Activated CD4-positive, alpha-beta T cell treated with anti-CD3 and anti-CD28 coated beads, Interleukin-2, amount 10 ng/mL, durations not matched to agents 24 days and 14 days (primary cell): ENCODE measurements at regions not wholly inside any gene's neighbourhood (a gene's known extent, or its start where the extent isn't known, plus 50 kb on each side); places are given as distances from the start of the nearest gene placed in this dataset.
A peak's percentile ranks its signal among the peaks of the same experiment; 100 is the strongest.

ENCODE experiments used
- DNase-seq: peaks from one replicate; pipeline ENCODE4 v3.0.0; 2022
- H3K27ac Mint-ChIP-seq: one replicate; pipeline ENCODE4 v1.8.0; 2022; ENCODE audit warnings: mild to moderate bottlenecking, mixed read lengths
- H3K27me3 Mint-ChIP-seq: one replicate; pipeline ENCODE4 v1.8.0; 2022; ENCODE audit warnings: mixed read lengths
- H3K36me3 Mint-ChIP-seq: one replicate; pipeline ENCODE4 v1.8.0; 2022; ENCODE audit warnings: low read depth, mild to moderate bottlenecking, mixed read lengths
- H3K4me1 Mint-ChIP-seq: one replicate; pipeline ENCODE4 v1.8.0; 2021; ENCODE audit warnings: mixed read lengths
- H3K4me3 Mint-ChIP-seq: one replicate; pipeline ENCODE4 v1.8.0; 2022; ENCODE audit warnings: mild to moderate bottlenecking, moderate library complexity, mixed read lengths
- H3K9me3 Mint-ChIP-seq: one replicate; pipeline ENCODE4 v1.8.0; 2021; ENCODE audit warnings: mixed read lengths
- intact Hi-C: fragments of 100-400 bp; cut with micrococcal nuclease; formaldehyde crosslinking; loops from one replicate; pipeline ENCODE4 v1.15.1; 2023

DNA sequence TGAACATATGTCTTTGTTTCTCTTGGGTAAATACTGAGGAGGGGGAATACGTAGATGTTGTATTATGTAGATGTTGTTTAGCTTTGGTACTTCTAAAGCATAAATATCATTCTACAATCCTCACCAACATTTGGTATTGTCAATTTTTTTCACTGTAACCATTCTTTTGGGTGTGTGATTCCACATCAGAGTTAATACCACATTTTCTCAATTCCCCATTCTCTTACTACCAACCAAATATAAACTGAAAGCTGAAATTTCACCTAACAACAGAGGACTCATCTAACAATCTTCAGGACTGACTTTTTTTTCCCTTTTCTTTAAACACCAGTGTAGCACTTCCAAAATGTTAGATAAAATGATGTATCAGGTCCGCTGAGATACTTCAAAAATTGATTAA, 120.7 kb upstream of the RIOK3 start:
- Mint-ChIP-seq H3K27me3 (no peaks in the 10 kb centered on the region), H3K4me1 (no peaks in the 10 kb centered on the region), H3K36me3 (peaks cover 17% of the 10 kb centered on the region), H3K9me3 (peaks cover 4% of the 10 kb centered on the region), H3K27ac (no peak overlapping the region), H3K4me3 (no peak overlapping the region)
- DNase-seq = no peak
- intact Hi-C loops = no loop called here

DNA sequence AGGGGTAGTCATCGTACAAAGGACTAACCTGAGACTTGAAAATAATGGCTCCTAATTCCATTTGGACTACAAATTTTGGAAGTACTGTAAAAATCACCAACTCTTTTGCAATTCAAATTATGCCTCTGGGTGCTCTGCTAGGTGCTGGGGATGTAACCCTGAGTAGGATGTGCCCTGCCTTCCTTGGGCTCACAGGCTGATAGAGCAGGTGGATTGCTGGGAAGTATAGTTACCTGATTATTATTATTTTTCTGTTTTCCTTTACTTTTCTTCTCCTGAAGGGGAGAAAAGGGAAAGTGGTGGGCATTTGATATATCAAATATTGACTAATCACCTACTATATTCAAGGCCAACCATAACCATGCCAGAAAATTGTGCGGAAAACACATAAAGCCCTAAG, 119.3 kb upstream of the RIOK3 start:
- Mint-ChIP-seq H3K36me3 (peaks cover 12% of the 10 kb centered on the region), H3K27me3 (no peaks in the 10 kb centered on the region), H3K4me3 (no peak overlapping the region), H3K4me1 (no peaks in the 10 kb centered on the region), H3K27ac (no peak overlapping the region), H3K9me3 (peaks cover 4% of the 10 kb centered on the region)
- intact Hi-C loops = no loop called here
- no peak for DNase-seq

DNA sequence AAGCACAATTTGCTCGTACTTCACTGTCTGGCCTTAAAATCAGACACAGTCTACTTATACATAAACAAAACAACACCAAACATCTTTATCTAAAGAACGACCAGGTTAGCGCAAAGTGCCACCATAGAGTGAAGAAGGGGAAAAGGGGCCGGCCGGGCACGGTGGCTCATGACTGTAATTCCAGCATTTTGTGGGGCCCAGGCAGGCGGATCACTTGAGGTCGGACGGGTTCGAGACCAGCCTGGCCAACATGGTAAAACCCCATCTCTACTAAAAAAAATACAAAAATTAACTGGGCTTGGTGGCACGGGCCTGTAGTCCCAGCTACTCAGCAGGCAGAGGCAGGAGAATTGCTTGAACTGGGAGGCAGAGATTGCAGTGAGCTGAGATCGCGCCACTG, 118.5 kb upstream of the RIOK3 start:
- Mint-ChIP-seq H3K4me1 (no peaks in the 10 kb centered on the region), H3K27ac (no peak overlapping the region), H3K9me3 (peaks cover 4% of the 10 kb centered on the region), H3K27me3 (no peaks in the 10 kb centered on the region), H3K36me3 (peaks cover 9% of the 10 kb centered on the region), H3K4me3 (no peak overlapping the region)
- no peak for DNase-seq
- intact Hi-C loops = no loop called here

DNA sequence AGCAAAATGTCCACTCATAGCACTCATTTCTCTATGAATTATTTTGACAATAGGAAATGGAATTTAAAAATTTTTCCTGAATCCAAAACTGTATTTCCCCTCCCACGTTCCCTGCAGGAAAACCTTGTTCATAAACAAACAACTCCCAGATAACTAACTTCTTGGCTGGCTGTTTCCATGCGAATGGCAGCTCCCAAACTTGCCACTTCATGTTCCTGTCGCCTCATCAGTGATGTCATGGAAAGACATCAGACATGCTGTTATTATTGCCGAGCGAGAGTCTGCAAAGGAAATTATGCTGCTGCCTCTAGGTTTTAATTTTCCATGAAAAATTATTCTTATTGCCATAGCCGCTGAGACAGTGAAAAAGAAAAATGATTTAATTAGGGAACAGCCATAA, 117.0 kb upstream of the RIOK3 start:
- Mint-ChIP-seq H3K36me3 (peaks cover 4% of the 10 kb centered on the region), H3K4me3 (no peak overlapping the region), H3K27ac (no peak overlapping the region), H3K4me1 (no peaks in the 10 kb centered on the region), H3K27me3 (no peaks in the 10 kb centered on the region), H3K9me3 (no peaks in the 10 kb centered on the region)
- no peak for DNase-seq
- intact Hi-C loops = no loop called here

DNA sequence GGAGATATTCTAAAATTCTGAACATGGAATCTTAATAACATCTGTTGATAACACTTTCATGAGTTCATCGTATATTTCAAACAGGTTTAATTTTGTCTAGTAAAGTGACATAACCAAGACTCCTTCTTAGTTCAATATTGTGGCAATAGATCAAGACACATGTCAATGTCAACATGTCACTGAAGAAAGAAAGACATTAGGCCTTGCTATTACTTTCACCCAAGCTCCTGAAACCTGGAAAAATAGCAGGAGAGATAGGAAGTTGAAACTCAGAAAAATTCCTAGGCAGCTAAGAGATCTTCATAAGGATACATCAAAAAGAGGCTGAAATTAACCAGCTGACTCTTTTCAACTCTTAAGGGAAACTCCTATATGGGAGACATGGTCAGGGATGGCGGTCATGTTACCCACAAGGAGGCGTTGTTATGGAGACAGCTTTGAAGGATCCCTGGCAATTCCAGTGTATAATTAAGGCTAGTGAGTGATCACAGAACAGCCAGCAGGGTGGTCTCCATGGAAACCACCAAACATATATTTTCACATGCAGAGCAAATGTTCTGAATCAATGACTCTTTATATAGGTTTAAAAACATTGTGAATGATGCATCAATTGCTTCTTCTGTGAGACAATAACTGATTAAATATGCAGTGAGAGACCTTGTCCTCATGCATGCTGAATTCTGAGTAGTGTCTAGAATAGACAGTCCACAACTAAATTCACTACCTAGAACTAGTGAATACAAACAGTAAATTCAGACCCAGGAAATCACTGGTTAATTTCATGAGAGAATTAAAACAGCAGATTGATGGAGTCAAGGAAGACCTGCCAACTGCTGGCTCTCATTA, 115.3 kb upstream of the RIOK3 start:
- Mint-ChIP-seq H3K27me3 (no peaks in the 10 kb centered on the region), H3K27ac (no peak overlapping the region), H3K4me3 (no peak overlapping the region), H3K36me3 (peaks cover 4% of the 10 kb centered on the region), H3K9me3 (no peaks in the 10 kb centered on the region), H3K4me1 (peaks cover 4% of the 10 kb centered on the region)
- intact Hi-C loops = no loop called here
- no peak for DNase-seq

DNA sequence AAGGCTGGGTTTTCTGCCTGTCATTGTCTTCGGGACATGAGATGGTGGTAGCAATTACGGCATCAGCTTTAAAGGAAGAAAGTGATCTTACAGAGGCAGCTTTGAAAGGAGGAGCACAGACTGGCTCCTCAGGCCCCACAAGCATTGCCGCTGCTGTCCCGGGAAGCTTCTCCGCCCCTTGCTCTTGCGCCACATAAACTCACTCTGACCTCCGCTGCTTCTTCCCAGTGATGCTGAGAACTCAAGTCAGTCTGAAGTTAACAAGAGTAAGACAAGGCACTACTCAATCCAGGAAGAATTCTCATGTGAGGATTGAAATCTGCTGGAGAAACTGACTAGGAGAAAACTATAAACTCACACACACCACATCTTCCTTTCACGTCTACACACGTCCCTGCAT, 112.4 kb upstream of the RIOK3 start:
- no peaks in the 10 kb centered on the region for H3K9me3 Mint-ChIP-seq
- no peaks in the 10 kb centered on the region for H3K27me3 Mint-ChIP-seq
- peaks cover 4% of the 10 kb centered on the region for H3K4me1 Mint-ChIP-seq
- peaks cover 8% of the 10 kb centered on the region for H3K36me3 Mint-ChIP-seq
- H3K27ac Mint-ChIP-seq = no peak overlapping the region
- H3K4me3 Mint-ChIP-seq = no peak overlapping the region
- DNase-seq = no peak
- intact Hi-C loops = no loop called here

DNA sequence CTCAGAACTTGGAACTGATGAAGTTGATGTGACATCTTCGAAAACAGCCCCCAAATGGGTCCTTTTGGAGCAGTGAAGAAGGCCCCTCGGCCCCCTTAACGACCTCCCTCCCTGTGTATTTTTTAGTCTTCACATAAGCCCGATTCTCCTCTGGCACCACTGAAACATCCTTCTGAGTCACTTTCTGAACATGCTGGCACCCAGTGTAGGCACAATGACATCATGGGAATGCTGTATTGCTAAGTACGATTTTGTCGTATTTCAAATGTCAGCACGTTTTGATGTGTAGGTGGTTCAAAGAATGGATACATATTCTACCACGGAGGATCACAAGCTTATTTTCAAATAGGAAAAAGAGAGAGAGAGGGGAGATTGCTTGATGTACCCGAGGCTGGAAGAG, 111.7 kb upstream of the RIOK3 start:
- H3K27me3 Mint-ChIP-seq = no peaks in the 10 kb centered on the region
- H3K36me3 Mint-ChIP-seq = peaks cover 8% of the 10 kb centered on the region
- no peak overlapping the region for H3K27ac Mint-ChIP-seq
- no peaks in the 10 kb centered on the region for H3K9me3 Mint-ChIP-seq
- DNase-seq = no peak
- no peak overlapping the region for H3K4me3 Mint-ChIP-seq
- intact Hi-C loops = no loop called here
- peaks cover 4% of the 10 kb centered on the region for H3K4me1 Mint-ChIP-seq

DNA sequence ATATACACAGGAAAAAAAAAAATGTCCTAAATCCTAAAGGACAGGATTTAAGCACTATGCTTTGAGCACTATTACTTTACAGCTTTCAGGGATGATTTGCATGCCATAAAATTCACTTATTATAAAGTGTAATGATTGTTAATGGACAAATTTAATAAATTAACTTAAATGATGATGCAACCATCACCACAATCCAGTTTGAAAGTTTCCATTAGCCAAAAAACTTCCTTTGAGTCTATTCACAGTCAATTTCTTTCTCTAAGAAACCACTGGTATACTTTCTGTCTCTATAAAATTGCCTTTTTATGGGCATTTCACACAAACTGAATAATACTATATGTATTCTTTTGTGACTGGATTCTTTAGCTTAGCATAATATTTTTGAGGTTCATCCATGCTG, 111.1 kb upstream of the RIOK3 start:
- H3K27me3 Mint-ChIP-seq = no peaks in the 10 kb centered on the region
- no peaks in the 10 kb centered on the region for H3K9me3 Mint-ChIP-seq
- H3K27ac Mint-ChIP-seq = no peak overlapping the region
- intact Hi-C loops = no loop called here
- H3K36me3 Mint-ChIP-seq = peaks cover 7% of the 10 kb centered on the region
- no peak for DNase-seq
- H3K4me3 Mint-ChIP-seq = no peak overlapping the region
- peaks cover 4% of the 10 kb centered on the region for H3K4me1 Mint-ChIP-seq

DNA sequence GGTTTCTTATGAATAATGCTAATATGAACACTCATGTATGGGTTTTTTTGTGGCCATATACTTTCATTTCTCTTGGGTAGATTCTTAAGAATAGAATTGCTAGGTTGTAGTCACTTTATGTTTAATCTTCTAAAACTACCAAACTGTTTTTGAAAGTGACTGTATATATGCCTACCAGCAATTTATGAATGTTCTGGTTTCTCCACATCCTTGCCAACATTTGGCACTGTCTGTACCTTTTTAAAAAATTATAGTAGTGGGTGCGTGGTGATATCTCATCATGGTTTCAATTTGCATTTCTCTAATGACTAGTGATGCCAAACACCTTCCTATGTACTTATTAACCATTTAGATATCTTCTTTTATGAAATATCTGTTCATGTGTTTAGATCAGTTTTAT, 110.6 kb upstream of the RIOK3 start:
- intact Hi-C loops = no loop called here
- Mint-ChIP-seq H3K36me3 (peaks cover 7% of the 10 kb centered on the region), H3K9me3 (no peaks in the 10 kb centered on the region), H3K27ac (no peak overlapping the region), H3K4me1 (peaks cover 4% of the 10 kb centered on the region), H3K4me3 (no peak overlapping the region), H3K27me3 (no peaks in the 10 kb centered on the region)
- DNase-seq = no peak

DNA sequence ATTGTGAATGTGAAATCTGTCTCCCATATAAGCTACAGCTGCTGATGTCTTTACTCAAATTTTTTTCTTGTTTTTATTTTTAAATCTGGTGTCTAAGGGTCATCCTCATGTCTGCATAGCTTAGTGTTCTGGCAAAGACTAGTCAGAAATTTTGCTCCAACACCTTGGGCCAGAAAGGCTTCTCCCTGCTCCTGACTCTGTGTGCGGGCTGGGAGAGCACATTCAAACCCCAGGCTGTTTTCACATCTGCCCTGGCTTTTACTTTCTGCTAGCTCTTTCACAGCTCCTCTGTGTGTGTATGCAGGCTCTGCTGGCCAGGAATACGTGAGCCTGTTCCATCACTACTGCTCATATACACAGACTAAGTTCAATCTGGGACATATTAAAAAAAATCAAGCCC, 102.9 kb upstream of the RIOK3 start:
- peaks cover 37% of the 10 kb centered on the region for H3K36me3 Mint-ChIP-seq

DNA sequence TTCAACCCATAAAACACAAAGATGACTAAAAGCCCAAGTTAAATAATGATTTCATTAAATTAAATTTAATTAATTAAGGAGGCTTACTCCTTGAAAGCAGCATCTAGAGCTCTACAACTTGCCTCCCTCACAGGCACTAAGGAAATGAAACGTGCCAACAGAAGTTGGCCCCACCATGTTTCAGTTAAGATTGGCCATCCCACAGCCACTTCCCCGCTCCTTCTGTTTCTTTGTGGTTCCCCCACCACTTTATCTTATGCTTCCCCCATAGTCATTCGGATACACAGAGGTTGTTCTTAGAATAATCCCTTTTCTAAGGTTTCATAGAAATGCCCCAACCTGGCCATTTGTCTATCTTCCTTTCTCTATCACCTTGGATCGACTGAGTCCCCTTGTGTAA, 101.6 kb upstream of the RIOK3 start:
- DNase-seq = no peak
- Mint-ChIP-seq H3K27me3 (no peaks in the 10 kb centered on the region), H3K9me3 (peaks cover 11% of the 10 kb centered on the region), H3K4me3 (no peak overlapping the region), H3K4me1 (peaks cover 6% of the 10 kb centered on the region), H3K27ac (peak overlapping the region; percentile 19), H3K36me3 (peaks cover 37% of the 10 kb centered on the region)
- intact Hi-C loops = no loop called here

More for the DNA sequence above, 102.9 kb upstream of the RIOK3 start:
- Mint-ChIP-seq H3K27ac (no peak overlapping the region), H3K27me3 (no peaks in the 10 kb centered on the region), H3K4me3 (no peak overlapping the region), H3K9me3 (peaks cover 11% of the 10 kb centered on the region), H3K4me1 (peaks cover 6% of the 10 kb centered on the region)
- intact Hi-C loops = no loop called here
- no peak for DNase-seq

DNA sequence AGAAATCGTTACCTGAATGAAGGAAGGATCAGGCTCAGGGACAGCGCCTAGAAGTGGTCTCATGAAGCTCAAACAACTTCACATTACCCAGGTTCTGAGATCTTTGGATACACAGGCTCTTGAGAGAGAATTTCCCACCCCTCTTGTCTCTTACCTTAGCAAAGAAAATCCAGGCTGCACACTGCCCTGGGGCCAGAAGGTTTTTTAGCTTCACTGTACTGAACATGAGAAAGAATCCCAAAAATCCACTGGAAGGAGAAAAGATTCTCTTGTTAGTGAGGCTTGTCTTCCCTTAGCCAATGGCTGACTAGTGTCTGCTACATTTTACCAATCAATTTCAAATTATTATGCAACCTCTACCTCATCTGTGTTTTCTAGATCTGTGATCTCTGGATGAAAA, 101.0 kb upstream of the RIOK3 start:
- no peak for DNase-seq
- Mint-ChIP-seq H3K4me3 (no peak overlapping the region), H3K27me3 (no peaks in the 10 kb centered on the region), H3K36me3 (peaks cover 37% of the 10 kb centered on the region), H3K27ac (no peak overlapping the region), H3K9me3 (peaks cover 11% of the 10 kb centered on the region), H3K4me1 (peaks cover 6% of the 10 kb centered on the region)
- intact Hi-C loops = no loop called here

DNA sequence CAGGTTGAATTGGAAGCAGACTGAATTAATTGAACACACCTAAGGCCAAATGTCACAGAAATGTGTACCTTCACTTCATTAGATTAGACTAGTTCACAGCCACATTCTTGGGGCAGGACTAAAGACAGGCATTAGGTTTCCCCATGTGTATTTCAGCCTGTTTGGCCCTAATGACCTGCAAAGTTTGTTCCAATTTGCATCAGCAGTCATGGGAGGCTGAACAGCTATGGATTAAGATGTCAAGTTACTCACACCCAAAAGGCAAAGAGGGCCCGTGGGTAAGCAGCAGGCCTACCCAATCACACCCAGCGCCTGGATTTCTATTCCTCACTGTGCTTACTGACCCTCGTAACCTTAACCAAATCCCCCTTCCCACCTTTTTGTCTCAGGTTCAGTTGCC, 99.6 kb upstream of the RIOK3 start:
- H3K4me1 Mint-ChIP-seq = peaks cover 14% of the 10 kb centered on the region
- no peaks in the 10 kb centered on the region for H3K27me3 Mint-ChIP-seq
- no peak overlapping the region for H3K4me3 Mint-ChIP-seq
- peaks cover 39% of the 10 kb centered on the region for H3K36me3 Mint-ChIP-seq
- intact Hi-C loops = no loop called here
- no peak for DNase-seq
- peaks cover 11% of the 10 kb centered on the region for H3K9me3 Mint-ChIP-seq
- no peak overlapping the region for H3K27ac Mint-ChIP-seq

DNA sequence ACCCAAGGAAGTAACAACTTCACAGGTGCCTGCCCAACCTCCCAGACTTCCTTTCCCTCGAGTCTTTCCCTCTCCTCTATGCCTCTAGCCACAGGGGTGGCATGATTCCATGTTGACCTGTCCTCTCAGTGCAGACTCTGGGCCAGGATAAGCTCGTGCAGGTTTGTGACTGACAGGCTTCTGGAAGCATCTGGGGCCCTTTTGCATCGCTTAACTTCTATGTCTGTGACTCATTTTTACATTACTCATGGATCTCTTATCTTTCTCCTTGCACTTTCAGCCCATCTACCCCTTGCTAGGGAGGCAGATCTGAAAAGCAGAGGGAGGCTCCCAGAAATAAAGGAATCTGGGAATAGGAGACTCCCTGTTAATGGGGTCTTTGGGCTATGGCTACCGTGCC, 98.5 kb upstream of the RIOK3 start:
- Mint-ChIP-seq H3K4me3 (no peak overlapping the region), H3K36me3 (peaks cover 33% of the 10 kb centered on the region)

DNA sequence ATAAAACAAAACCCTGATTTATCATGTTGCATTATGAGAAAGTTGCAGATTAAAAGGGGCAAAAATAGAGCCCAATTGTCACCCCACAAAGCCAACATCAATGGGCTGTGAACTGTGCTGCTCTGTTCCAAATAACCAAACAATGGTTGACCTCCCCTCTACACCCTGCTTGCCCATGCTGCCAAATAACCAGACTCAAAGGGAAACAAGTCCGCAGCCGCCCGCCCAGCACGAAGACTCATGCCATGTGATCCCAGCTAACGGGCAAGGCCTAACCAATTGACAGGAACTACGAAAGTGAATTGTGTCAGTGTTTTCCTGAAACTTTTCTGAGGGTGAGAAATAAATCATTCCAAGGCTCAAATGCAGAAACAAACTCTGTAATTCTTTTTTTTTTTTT, 97.9 kb upstream of the RIOK3 start:
- no peak for DNase-seq
- Mint-ChIP-seq H3K27me3 (no peaks in the 10 kb centered on the region), H3K27ac (no peak overlapping the region), H3K9me3 (peaks cover 5% of the 10 kb centered on the region), H3K36me3 (peaks cover 27% of the 10 kb centered on the region), H3K4me3 (no peak overlapping the region), H3K4me1 (peaks cover 20% of the 10 kb centered on the region)
- intact Hi-C loops = loop anchor here (5.0 kb wide), 1 partner anchor 118 kb away; no protein-coding TSS in a partner anchor

More for the DNA sequence above, 98.5 kb upstream of the RIOK3 start:
- DNase-seq = no peak
- H3K4me1 Mint-ChIP-seq = peaks cover 20% of the 10 kb centered on the region
- intact Hi-C loops = loop anchor here (5.0 kb wide), 1 partner anchor 117 kb away; no protein-coding TSS in a partner anchor
- H3K9me3 Mint-ChIP-seq = peaks cover 10% of the 10 kb centered on the region
- H3K27ac Mint-ChIP-seq = no peak overlapping the region
- H3K27me3 Mint-ChIP-seq = no peaks in the 10 kb centered on the region
